GM12873 (cell line): ENCODE measurements at regions not wholly inside any gene's neighbourhood (a gene's known extent, or its start where the extent isn't known, plus 50 kb on each side); places are given as distances from the start of the nearest gene placed in this dataset.

ENCODE experiments used
- TF ChIP-seq, protein P1 (sequence below): IDR thresholded peaks from 2 replicates; pipeline ENCODE4 v1.5.1; 2012; ENCODE audit warnings: low read depth, mild to moderate bottlenecking, moderate library complexity, low read length, control low read depth; ENCODE audit not compliant: insufficient read depth; ENCODE audit errors: missing control alignments

DNA sequence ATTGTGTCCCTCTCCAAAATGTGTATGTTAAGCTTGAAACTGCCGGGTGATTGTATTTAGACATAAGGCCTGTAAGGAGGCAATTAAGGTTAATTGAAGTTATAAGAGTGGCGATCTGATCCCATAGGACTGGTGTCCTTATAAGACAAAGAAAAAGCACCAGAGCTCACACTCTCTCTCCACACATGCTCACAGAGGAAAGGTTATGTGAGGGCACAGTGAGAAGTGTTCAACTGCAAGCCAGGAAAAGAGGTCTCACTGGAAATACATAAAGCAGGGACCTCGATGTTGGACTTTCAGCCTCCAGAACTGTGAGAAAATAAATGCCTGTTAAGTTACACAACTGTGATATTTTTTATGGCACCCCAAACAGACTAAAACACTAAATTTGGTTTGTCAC, 1233.8 kb upstream of the CNTN5 start:
- TF ChIP-seq, protein P1, sequence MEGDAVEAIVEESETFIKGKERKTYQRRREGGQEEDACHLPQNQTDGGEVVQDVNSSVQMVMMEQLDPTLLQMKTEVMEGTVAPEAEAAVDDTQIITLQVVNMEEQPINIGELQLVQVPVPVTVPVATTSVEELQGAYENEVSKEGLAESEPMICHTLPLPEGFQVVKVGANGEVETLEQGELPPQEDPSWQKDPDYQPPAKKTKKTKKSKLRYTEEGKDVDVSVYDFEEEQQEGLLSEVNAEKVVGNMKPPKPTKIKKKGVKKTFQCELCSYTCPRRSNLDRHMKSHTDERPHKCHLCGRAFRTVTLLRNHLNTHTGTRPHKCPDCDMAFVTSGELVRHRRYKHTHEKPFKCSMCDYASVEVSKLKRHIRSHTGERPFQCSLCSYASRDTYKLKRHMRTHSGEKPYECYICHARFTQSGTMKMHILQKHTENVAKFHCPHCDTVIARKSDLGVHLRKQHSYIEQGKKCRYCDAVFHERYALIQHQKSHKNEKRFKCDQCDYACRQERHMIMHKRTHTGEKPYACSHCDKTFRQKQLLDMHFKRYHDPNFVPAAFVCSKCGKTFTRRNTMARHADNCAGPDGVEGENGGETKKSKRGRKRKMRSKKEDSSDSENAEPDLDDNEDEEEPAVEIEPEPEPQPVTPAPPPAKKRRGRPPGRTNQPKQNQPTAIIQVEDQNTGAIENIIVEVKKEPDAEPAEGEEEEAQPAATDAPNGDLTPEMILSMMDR: no peak

DNA sequence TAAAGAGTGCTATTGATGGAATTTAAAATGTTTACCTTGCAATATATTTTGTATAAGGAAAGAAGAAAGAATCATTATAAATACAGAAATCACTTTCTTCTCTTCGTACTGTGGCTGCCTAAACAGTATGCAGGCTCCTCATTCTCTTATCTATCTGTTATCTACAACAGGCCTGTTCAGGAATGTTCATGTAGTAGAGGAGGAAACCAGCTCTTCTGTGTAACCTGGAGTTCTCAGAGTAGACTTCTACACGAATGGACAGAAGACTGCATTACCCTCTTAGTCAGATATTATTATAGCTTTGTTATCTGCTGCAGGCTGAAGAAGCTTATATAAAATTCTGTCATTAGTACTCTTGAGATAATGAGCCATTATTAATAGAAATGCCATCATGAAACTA, 1225.9 kb upstream of the CNTN5 start:
- TF ChIP-seq, protein P1: no peak

DNA sequence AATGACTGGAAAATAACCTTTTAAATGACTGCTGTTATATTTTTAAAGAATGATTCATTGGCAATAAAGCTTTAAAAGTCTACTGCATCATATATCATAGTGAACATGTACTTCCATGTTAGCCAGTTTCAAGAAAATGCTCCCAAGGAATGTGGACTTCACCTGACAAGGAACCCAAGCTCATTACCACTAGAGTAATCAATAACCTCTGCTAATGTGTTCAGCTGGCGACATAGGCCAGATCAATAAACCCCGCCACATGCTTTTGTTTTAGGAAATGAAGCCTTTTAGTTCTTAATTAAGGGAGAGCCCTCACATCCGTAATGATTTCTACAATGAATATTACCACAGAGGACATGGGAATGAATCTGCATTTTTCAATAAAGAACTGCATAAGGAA, 1219.9 kb upstream of the CNTN5 start:
- TF ChIP-seq, protein P1: no peak

GRCh38 chr11:97814325-97814959, 1206.3 kb upstream of the CNTN5 start:
- TF ChIP-seq, protein P1: no peak

DNA sequence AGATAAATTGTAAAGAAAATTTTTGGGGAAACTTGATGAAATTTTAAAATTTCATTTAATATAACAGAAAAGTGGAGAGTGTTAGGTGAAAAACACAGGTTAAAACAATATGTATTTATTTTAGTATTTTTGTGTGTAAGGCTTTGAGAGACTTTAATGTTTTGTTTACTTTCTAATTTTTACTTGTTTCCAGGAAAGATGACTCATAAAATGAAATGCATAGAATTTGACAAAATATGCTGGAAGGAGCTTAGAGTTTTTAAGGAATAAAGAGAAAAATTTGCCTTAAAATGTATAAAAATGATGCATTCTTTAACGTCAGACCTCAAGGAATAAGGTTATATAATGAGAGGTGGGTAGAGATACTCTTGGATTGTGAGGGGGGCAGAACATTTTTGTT, 1205.1 kb upstream of the CNTN5 start:
- TF ChIP-seq, protein P1: no peak

GRCh38 chr11:97832451-97832850, 1188.3 kb upstream of the CNTN5 start:
- TF ChIP-seq, protein P1: no peak

DNA sequence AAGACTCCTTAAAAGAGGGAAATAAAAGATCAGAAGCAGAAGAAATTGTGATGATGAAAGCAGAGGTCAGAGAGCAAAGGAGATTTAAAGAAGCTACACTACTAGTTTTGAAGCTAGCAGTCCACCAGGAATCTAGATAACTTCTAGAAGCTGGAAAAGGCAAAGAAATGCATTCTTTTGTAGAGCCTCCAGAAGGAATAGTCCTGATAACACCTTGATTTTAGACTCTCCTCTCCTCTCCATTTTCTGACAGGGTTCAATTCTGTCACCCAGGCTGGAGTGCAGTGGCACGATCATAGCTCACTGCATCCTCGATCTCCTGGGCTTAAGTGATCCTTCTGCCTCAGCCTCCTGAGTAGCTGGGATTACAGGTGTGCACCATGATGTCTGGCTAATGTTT, 1187.3 kb upstream of the CNTN5 start:
- TF ChIP-seq, protein P1: no peak
